ENCODE measurements at regions not wholly inside any gene's neighbourhood (a gene's known extent, or its start where the extent isn't known, plus 50 kb on each side); places are given as distances from the start of the nearest gene placed in this dataset.

- Histone ChIP-seq H3K4me1 (no peaks in the 10 kb centered on the region), H3K27me3 (no peaks in the 10 kb centered on the region), H3K36me3 (no peaks in the 10 kb centered on the region), H3K9me3 (no peaks in the 10 kb centered on the region), H3K4me3 (no peak overlapping the region), H3K27ac (no peak overlapping the region)
- ATAC-seq (no peak), FAIRE-seq (no peak), DNase-seq (no peak)
- intact Hi-C loops (cut with DNase I), result no loop called here
- WGBS, 2 donors, result 86 to 93% methylated on average over 4 of the region's 4 CpGs
- no peak for TF ChIP-seq CTCF (IDR thresholded peaks at IDR 0.05)
Observed at GRCh38 chr2:122077771-122078170, 322.3 kb downstream of the TSN start.

GRCh38 chr2:122078451-122078850, 323.0 kb downstream of the TSN start:
- FAIRE-seq (no peak), DNase-seq (no peak), ATAC-seq (no peak)
- WGBS, 2 donors, result 84 to 95% methylated on average over 3 of the region's 3 CpGs
- no peak for TF ChIP-seq CTCF (IDR thresholded peaks at IDR 0.05)
- no peaks in the 10 kb centered on the region for H3K36me3 ChIP-seq
- H3K27me3 ChIP-seq, result no peaks in the 10 kb centered on the region
- no peaks in the 10 kb centered on the region for H3K4me1 ChIP-seq
- no peak overlapping the region for H3K27ac ChIP-seq
- H3K9me3 ChIP-seq, result no peaks in the 10 kb centered on the region
- intact Hi-C loops (cut with DNase I), result no loop called here
- H3K4me3 ChIP-seq, result no peak overlapping the region

GRCh38 chr2:122079844-122080243, 324.4 kb downstream of the TSN start:
- Histone ChIP-seq H3K27ac (no peak overlapping the region), H3K9me3 (no peaks in the 10 kb centered on the region), H3K4me1 (no peaks in the 10 kb centered on the region), H3K4me3 (no peak overlapping the region), H3K36me3 (no peaks in the 10 kb centered on the region), H3K27me3 (no peaks in the 10 kb centered on the region)
- intact Hi-C loops (cut with DNase I), result no loop called here
- FAIRE-seq (no peak), ATAC-seq (no peak), DNase-seq (no peak)
- TF ChIP-seq CTCF (IDR thresholded peaks at IDR 0.05), result no peak
- WGBS, 2 donors, result 83 to 86% methylated on average over 3 of the region's 3 CpGs

GRCh38 chr2:122080316-122080715, 324.9 kb downstream of the TSN start:
- H3K4me3 ChIP-seq, result no peak overlapping the region
- no peak for TF ChIP-seq CTCF (IDR thresholded peaks at IDR 0.05)
- ATAC-seq, result no peak
- H3K27me3 ChIP-seq, result no peaks in the 10 kb centered on the region
- no peak overlapping the region for H3K27ac ChIP-seq
- no peaks in the 10 kb centered on the region for H3K9me3 ChIP-seq
- FAIRE-seq, result no peak
- DNase-seq, result no peak
- intact Hi-C loops (cut with DNase I), result no loop called here
- 73 to 77% methylated on average over 4 of the region's 4 CpGs for WGBS, 2 donors
- H3K4me1 ChIP-seq, result no peaks in the 10 kb centered on the region
- no peaks in the 10 kb centered on the region for H3K36me3 ChIP-seq

GRCh38 chr2:122080871-122081270, 325.4 kb downstream of the TSN start:
- FAIRE-seq, result no peak
- no peak for TF ChIP-seq CTCF (IDR thresholded peaks at IDR 0.05)
- WGBS, 2 donors, result 32 to 38% methylated on average over 2 of the region's 2 CpGs

More at GRCh38 chr2:122080871-122081270, 325.4 kb downstream of the TSN start:
- Histone ChIP-seq H3K27me3 (no peaks in the 10 kb centered on the region), H3K27ac (no peak overlapping the region), H3K36me3 (no peaks in the 10 kb centered on the region), H3K4me1 (no peaks in the 10 kb centered on the region), H3K4me3 (no peak overlapping the region), H3K9me3 (no peaks in the 10 kb centered on the region)
- DNase-seq (no peak), ATAC-seq (no peak)
- intact Hi-C loops (cut with DNase I), result no loop called here
